ENCODE measurements at regions not wholly inside any gene's neighbourhood (a gene's known extent, or its start where the extent isn't known, plus 50 kb on each side); places are given as distances from the start of the nearest gene placed in this dataset.

GRCh38 chr2:215511454-215512346 lies 75.8 kb upstream of the FN1 start:
- Histone ChIP-seq H3K9me3 (ENCODE audit: control insufficient read depth in 2 of 3, insufficient read depth in 1 of 3, low read length in 3 of 3) (no peaks in the 10 kb centered on the region), H3K9ac (ENCODE audit: low read length in 3 of 3) (no peak overlapping the region), H3K27me3 (ENCODE audit: control insufficient read depth, insufficient read depth, low read length) (no peaks in the 10 kb centered on the region), H3K36me3 (ENCODE audit: control insufficient read depth in 2 of 3, insufficient read depth in 3 of 3, low read length in 3 of 3) (no peaks in the 10 kb centered on the region), H3K27ac (ENCODE audit: low read depth in 2 of 2, low read length in 2 of 2) (no peak overlapping the region), H3K4me3 (ENCODE audit: low read length in 3 of 3) (no peak overlapping the region), H3K4me1 (ENCODE audit: control insufficient read depth in 2 of 3, insufficient read depth in 2 of 3, low read depth in 1 of 3, low read length in 3 of 3) (no peaks in the 10 kb centered on the region)
- no peak for FAIRE-seq
- DNase-seq, result no peak
- intact Hi-C loops (cut with DNase I), result no loop called here
- TF ChIP-seq CTCF (IDR thresholded peaks at IDR 0.05; ENCODE audit: borderline replicate concordance, extremely low read depth, insufficient read depth), result no peak

- Histone ChIP-seq H3K9me3 (ENCODE audit: control insufficient read depth in 2 of 3, insufficient read depth in 1 of 3, low read length in 3 of 3) (no peaks in the 10 kb centered on the region), H3K4me1 (ENCODE audit: control insufficient read depth in 2 of 3, insufficient read depth in 2 of 3, low read depth in 1 of 3, low read length in 3 of 3) (no peaks in the 10 kb centered on the region), H3K36me3 (ENCODE audit: control insufficient read depth in 2 of 3, insufficient read depth in 3 of 3, low read length in 3 of 3) (no peaks in the 10 kb centered on the region), H3K4me3 (ENCODE audit: low read length in 3 of 3) (no peak overlapping the region), H3K27me3 (ENCODE audit: control insufficient read depth, insufficient read depth, low read length) (no peaks in the 10 kb centered on the region), H3K9ac (ENCODE audit: low read length in 3 of 3) (no peak overlapping the region), H3K27ac (ENCODE audit: low read depth in 2 of 2, low read length in 2 of 2) (no peak overlapping the region)
- TF ChIP-seq CTCF (IDR thresholded peaks at IDR 0.05; ENCODE audit: borderline replicate concordance, extremely low read depth, insufficient read depth), result no peak
- FAIRE-seq, result no peak
- DNase-seq, result no peak
- intact Hi-C loops (cut with DNase I), result no loop called here
These were observed 72.0 kb upstream of the FN1 start for GRCh38 chr2:215507836-215508235.

GRCh38 chr2:215507136-215507535 lies 71.3 kb upstream of the FN1 start:
- TF ChIP-seq CTCF (IDR thresholded peaks at IDR 0.05; ENCODE audit: borderline replicate concordance, extremely low read depth, insufficient read depth), result no peak
- no peaks in the 10 kb centered on the region for H3K4me1 ChIP-seq (ENCODE audit: control insufficient read depth in 2 of 3, insufficient read depth in 2 of 3, low read depth in 1 of 3, low read length in 3 of 3)
- H3K27ac ChIP-seq (ENCODE audit: low read depth in 2 of 2, low read length in 2 of 2), result no peak overlapping the region
- H3K9me3 ChIP-seq (ENCODE audit: control insufficient read depth in 2 of 3, insufficient read depth in 1 of 3, low read length in 3 of 3), result no peaks in the 10 kb centered on the region
- no peak overlapping the region for H3K9ac ChIP-seq (ENCODE audit: low read length in 3 of 3)
- intact Hi-C loops (cut with DNase I), result no loop called here
- DNase-seq (no peak), FAIRE-seq (no peak)
- H3K36me3 ChIP-seq (ENCODE audit: control insufficient read depth in 2 of 3, insufficient read depth in 3 of 3, low read length in 3 of 3), result no peaks in the 10 kb centered on the region
- H3K27me3 ChIP-seq (ENCODE audit: control insufficient read depth, insufficient read depth, low read length), result no peaks in the 10 kb centered on the region
- H3K4me3 ChIP-seq (ENCODE audit: low read length in 3 of 3), result no peak overlapping the region
